HG03378 (cell line): ENCODE measurements at regions not wholly inside any gene's neighbourhood (a gene's known extent, or its start where the extent isn't known, plus 50 kb on each side); places are given as distances from the start of the nearest gene placed in this dataset.
"Not testable (repeated sequence)": the region's sequence is repeated elsewhere in the genome, so short reads cannot be mapped to it uniquely, and the experiment has no call there.

Source experiments
- ATAC-seq: cut with Tn5 transposase; IDR thresholded peaks from one replicate; pipeline ENCODE4 v1.9.1; 2021; ENCODE audit warnings: mild to moderate bottlenecking, moderate library complexity; ENCODE audit not compliant: unreplicated experiment

GRCh38 chr4:174401471-174402130, 117.9 kb downstream of the CEP44 start:
- no peak for ATAC-seq

- ATAC-seq = not testable (repeated sequence)
Measured at GRCh38 chr4:174400603-174401302, 117.0 kb downstream of the CEP44 start.

GRCh38 chr4:174398728-174399127, 115.0 kb downstream of the CEP44 start:
- no peak for ATAC-seq

- ATAC-seq = no peak
Measured at GRCh38 chr4:174397366-174398155, 113.8 kb downstream of the CEP44 start.

GRCh38 chr4:174396599-174397110, 112.9 kb downstream of the CEP44 start:
- no peak for ATAC-seq

- ATAC-seq = no peak
Measured at GRCh38 chr4:174394915-174395314, 111.2 kb downstream of the CEP44 start.

GRCh38 chr4:174389439-174389838, 105.7 kb downstream of the CEP44 start:
- ATAC-seq = no peak

GRCh38 chr4:174388461-174389145, 104.9 kb downstream of the CEP44 start:
- ATAC-seq = no peak

GRCh38 chr4:174387721-174388120, 104.0 kb downstream of the CEP44 start:
- no peak for ATAC-seq

GRCh38 chr4:174387143-174387542, 103.4 kb downstream of the CEP44 start:
- no peak for ATAC-seq

- ATAC-seq = no peak
Measured at GRCh38 chr4:174383783-174384182, 100.1 kb downstream of the CEP44 start.

GRCh38 chr4:174382938-174383605, 99.4 kb downstream of the CEP44 start:
- ATAC-seq = not testable (repeated sequence)
